ENCODE measurements at regions not wholly inside any gene's neighbourhood (a gene's known extent, or its start where the extent isn't known, plus 50 kb on each side); places are given as distances from the start of the nearest gene placed in this dataset.
"Not testable (repeated sequence)": the region's sequence is repeated elsewhere in the genome, so short reads cannot be mapped to it uniquely, and the experiment has no call there.

- H3K27me3 ChIP-seq (replicated peaks in 1 of 2; ENCODE audit: control insufficient read depth in 2 of 2, insufficient read depth in 2 of 2, low read length in 1 of 2); BruUV-seq (replicated peaks); H3K9ac ChIP-seq (ENCODE audit: control insufficient read depth, insufficient read depth, low read length); POLR2A ChIA-PET; DNase-seq (ENCODE audit: low read depth, low spot score); H2AFZ ChIP-seq (ENCODE audit: control insufficient read depth, low read depth, low read length); RAD21 ChIA-PET (ENCODE audit: unreplicated experiment); ATAC-seq; SMC1A ChIA-PET (ENCODE audit: uncharacterized antibody, unreplicated experiment); H3K4me3 ChIP-seq; FAIRE-seq; H3K4me2 ChIP-seq (ENCODE audit: control insufficient read depth, insufficient read depth); H3K36me3 ChIP-seq (ENCODE audit: control insufficient read depth in 2 of 2, insufficient read depth in 2 of 2, low read length in 1 of 2); CTCF ChIA-PET; intact Hi-C loops (cut with micrococcal nuclease; ENCODE audit: unreplicated experiment); H3K79me2 ChIP-seq (ENCODE audit: control insufficient read depth, insufficient read depth, low read length); H4K20me1 ChIP-seq (ENCODE audit: control insufficient read depth, insufficient read depth); H3K9me3 ChIP-seq (replicated peaks; ENCODE audit: control insufficient read depth, insufficient read depth, low read length); H3K27ac ChIP-seq (ENCODE audit: control insufficient read depth, insufficient read depth); in situ Hi-C loops (cut with MboI); H3K4me1 ChIP-seq (ENCODE audit: control insufficient read depth, insufficient read depth, low read length): not testable (repeated sequence)
- WGBS (ENCODE audit: insufficient coverage, insufficient replicate concordance, low lambda C conversion rate, missing lambda C conversion rate) = 73% methylated on average over 21 of the region's 27 CpGs
Measured at GRCh38 chrX:121431514-121431913, 384.1 kb downstream of the GLUD2 start.

DNA sequence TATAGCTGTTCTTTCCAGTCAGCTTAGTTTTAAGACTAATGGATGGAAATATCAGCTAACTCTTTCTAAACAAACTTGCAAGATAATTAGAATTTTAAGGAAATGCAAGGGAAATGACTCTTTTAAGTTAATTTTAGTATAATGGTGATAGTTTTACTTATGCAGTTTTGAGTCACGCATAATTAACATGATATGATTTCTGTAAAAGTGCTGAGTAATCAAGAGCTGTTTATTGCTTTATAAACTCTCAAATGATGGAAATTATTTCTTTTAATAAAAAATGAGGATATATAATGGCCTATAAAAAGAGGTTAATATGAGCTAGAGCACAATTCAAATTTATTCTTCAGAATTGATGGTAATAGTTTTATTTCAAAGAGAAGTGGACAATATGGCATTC is 385.9 kb downstream of the GLUD2 start:
- no peaks in the 10 kb centered on the region for H3K9me3 ChIP-seq (replicated peaks; ENCODE audit: control insufficient read depth, insufficient read depth, low read length)
- no peak overlapping the region for H3K4me2 ChIP-seq (ENCODE audit: control insufficient read depth, insufficient read depth)
- FAIRE-seq (no peak), ATAC-seq (no peak), DNase-seq (ENCODE audit: low read depth, low spot score) (no peak)
- SMC1A ChIA-PET (ENCODE audit: uncharacterized antibody, unreplicated experiment) = no interaction called here
- RAD21 ChIA-PET (ENCODE audit: unreplicated experiment) = no interaction called here
- H3K27ac ChIP-seq (ENCODE audit: control insufficient read depth, insufficient read depth) = no peak overlapping the region
- H3K4me1 ChIP-seq (ENCODE audit: control insufficient read depth, insufficient read depth, low read length) = no peaks in the 10 kb centered on the region
- intact Hi-C loops (cut with micrococcal nuclease; ENCODE audit: unreplicated experiment) (no loop called here), in situ Hi-C loops (cut with MboI) (no loop called here)
- CTCF ChIA-PET = interaction anchor here (0.6 to 0.7 kb wide), 2 partner anchors 10 to 79 kb away, joined by 3 to 4 read pairs; no protein-coding TSS in a partner anchor
- H3K9ac ChIP-seq (ENCODE audit: control insufficient read depth, insufficient read depth, low read length) = no peak overlapping the region
- 100% methylated on average over 1 of the region's 1 CpG for WGBS (ENCODE audit: insufficient coverage, insufficient replicate concordance, low lambda C conversion rate, missing lambda C conversion rate)
- H2AFZ ChIP-seq (ENCODE audit: control insufficient read depth, low read depth, low read length) = no peak overlapping the region
- no peaks in the 10 kb centered on the region for H3K79me2 ChIP-seq (ENCODE audit: control insufficient read depth, insufficient read depth, low read length)
- no TSS peak for BruUV-seq (replicated peaks)
- POLR2A ChIA-PET = no interaction called here
- no peak overlapping the region for H3K4me3 ChIP-seq
- H3K36me3 ChIP-seq (ENCODE audit: control insufficient read depth in 2 of 2, insufficient read depth in 2 of 2, low read length in 1 of 2) = no peaks in the 10 kb centered on the region
- H3K27me3 ChIP-seq (replicated peaks in 1 of 2; ENCODE audit: control insufficient read depth in 2 of 2, insufficient read depth in 2 of 2, low read length in 1 of 2) = no peaks in the 10 kb centered on the region
- H4K20me1 ChIP-seq (ENCODE audit: control insufficient read depth, insufficient read depth) = no peaks in the 10 kb centered on the region
- TF ChIP-seq, protein P1, sequence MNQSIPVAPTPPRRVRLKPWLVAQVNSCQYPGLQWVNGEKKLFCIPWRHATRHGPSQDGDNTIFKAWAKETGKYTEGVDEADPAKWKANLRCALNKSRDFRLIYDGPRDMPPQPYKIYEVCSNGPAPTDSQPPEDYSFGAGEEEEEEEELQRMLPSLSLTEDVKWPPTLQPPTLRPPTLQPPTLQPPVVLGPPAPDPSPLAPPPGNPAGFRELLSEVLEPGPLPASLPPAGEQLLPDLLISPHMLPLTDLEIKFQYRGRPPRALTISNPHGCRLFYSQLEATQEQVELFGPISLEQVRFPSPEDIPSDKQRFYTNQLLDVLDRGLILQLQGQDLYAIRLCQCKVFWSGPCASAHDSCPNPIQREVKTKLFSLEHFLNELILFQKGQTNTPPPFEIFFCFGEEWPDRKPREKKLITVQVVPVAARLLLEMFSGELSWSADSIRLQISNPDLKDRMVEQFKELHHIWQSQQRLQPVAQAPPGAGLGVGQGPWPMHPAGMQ (IDR thresholded peaks at IDR 0.05; ENCODE audit: borderline replicate concordance) = no peak
- TF ChIP-seq RELA (IDR thresholded peaks at IDR 0.05; ENCODE audit: borderline replicate concordance, partially characterized antibody) (no peak), POU2F2 (IDR thresholded peaks at IDR 0.05; ENCODE audit: borderline replicate concordance, low read depth, low read length) (no peak), CBX3 (IDR thresholded peaks at IDR 0.05; ENCODE audit: borderline replicate concordance, low read depth) (no peak), NFXL1 (IDR thresholded peaks at IDR 0.05; ENCODE audit: borderline replicate concordance) (no peak), POLR2A (IDR thresholded peaks at IDR 0.05; ENCODE audit: low read depth, low read length) (no peak), SUPT20H (IDR thresholded peaks at IDR 0.05; ENCODE audit: borderline replicate concordance, control insufficient read depth, low read depth, low read length) (no peak), KLF5 (IDR thresholded peaks at IDR 0.05; ENCODE audit: partially characterized antibody) (no peak), ZNF687 (IDR thresholded peaks at IDR 0.05) (no peak)
- TF ChIP-seq, protein P2, sequence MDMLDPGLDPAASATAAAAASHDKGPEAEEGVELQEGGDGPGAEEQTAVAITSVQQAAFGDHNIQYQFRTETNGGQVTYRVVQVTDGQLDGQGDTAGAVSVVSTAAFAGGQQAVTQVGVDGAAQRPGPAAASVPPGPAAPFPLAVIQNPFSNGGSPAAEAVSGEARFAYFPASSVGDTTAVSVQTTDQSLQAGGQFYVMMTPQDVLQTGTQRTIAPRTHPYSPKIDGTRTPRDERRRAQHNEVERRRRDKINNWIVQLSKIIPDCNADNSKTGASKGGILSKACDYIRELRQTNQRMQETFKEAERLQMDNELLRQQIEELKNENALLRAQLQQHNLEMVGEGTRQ (IDR thresholded peaks at IDR 0.05; ENCODE audit: borderline replicate concordance, low read depth, low read length) = no peak

Data from GM12878 (cell line).